H1 (cell line): ENCODE measurements at regions not wholly inside any gene's neighbourhood (a gene's known extent, or its start where the extent isn't known, plus 50 kb on each side); places are given as distances from the start of the nearest gene placed in this dataset.

Source experiments
- CHD2 ChIP-seq: IDR thresholded peaks from 2 replicates; pipeline ENCODE4 v1.6.1; 2012; ENCODE audit warnings: low read length, improper control_type of control experiment
- CREB1 ChIP-seq: IDR thresholded peaks from 2 replicates; pipeline ENCODE4 v1.6.1; 2012; ENCODE audit warnings: inconsistent platforms
- EGR1 ChIP-seq: IDR thresholded peaks from 2 replicates; pipeline ENCODE4 v1.6.1; 2011; ENCODE audit warnings: low read depth, low read length, borderline replicate concordance
- FOSL1 ChIP-seq: IDR thresholded peaks from 2 replicates; pipeline ENCODE4 v1.6.1; 2011; ENCODE audit warnings: mild to moderate bottlenecking, low read depth, low read length, moderate library complexity; ENCODE audit not compliant: insufficient read depth
- RNF2 ChIP-seq: fragments of 200-900, 300-1000 bp; sonication (generic); IDR thresholded peaks from 2 replicates; pipeline ENCODE4 v1.7.1; 2016; ENCODE audit warnings: borderline replicate concordance, low read depth, mild to moderate bottlenecking, antibody characterized with exemption, low read length; ENCODE audit not compliant: poor library complexity, severe bottlenecking; ENCODE audit errors: missing control alignments
- SP1 ChIP-seq: IDR thresholded peaks from 2 replicates; pipeline ENCODE4 v1.6.1; 2011; ENCODE audit warnings: low read depth, low read length
- YY1 ChIP-seq: IDR thresholded peaks from 2 replicates; pipeline ENCODE4 v1.6.1; 2011; ENCODE audit warnings: low read depth, mild to moderate bottlenecking, low read length
- TF ChIP-seq, protein P1 (sequence below): fragments of 300-600 bp; sonication (generic); IDR thresholded peaks from 2 replicates; pipeline ENCODE4 v1.7.1; 2012; ENCODE audit warnings: low read length, moderate library complexity, mild to moderate bottlenecking, inconsistent platforms; ENCODE audit not compliant: insufficient replicate concordance
- TF ChIP-seq, protein P2 (sequence below): IDR thresholded peaks from 2 replicates; pipeline ENCODE4 v1.6.1; 2011; ENCODE audit warnings: low read length, improper control_type of control experiment
- TF ChIP-seq, protein P3 (sequence below): IDR thresholded peaks from 2 replicates; pipeline ENCODE4 v1.6.1; 2012; ENCODE audit warnings: low read length, inconsistent platforms

DNA sequence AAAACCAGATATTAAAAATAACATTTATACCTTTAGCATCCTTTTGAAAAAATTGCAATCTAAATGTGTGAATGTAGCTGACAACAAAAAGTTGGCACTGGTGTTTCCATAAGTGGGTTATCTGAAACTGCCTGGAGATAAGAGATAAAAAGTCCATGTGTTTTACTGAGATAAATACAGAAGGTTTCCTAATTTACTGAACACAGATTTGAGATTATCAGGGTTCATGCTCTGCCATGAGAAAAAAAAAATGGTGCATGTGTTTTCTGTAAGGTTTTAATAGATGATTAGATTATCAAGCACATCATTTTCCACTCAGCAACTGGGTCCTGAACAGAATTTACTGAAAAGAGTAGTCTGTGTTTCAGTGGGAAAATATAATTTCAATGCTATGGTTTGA lies 326.2 kb upstream of the SLIT2 start (continued):
- TF ChIP-seq, protein P1, sequence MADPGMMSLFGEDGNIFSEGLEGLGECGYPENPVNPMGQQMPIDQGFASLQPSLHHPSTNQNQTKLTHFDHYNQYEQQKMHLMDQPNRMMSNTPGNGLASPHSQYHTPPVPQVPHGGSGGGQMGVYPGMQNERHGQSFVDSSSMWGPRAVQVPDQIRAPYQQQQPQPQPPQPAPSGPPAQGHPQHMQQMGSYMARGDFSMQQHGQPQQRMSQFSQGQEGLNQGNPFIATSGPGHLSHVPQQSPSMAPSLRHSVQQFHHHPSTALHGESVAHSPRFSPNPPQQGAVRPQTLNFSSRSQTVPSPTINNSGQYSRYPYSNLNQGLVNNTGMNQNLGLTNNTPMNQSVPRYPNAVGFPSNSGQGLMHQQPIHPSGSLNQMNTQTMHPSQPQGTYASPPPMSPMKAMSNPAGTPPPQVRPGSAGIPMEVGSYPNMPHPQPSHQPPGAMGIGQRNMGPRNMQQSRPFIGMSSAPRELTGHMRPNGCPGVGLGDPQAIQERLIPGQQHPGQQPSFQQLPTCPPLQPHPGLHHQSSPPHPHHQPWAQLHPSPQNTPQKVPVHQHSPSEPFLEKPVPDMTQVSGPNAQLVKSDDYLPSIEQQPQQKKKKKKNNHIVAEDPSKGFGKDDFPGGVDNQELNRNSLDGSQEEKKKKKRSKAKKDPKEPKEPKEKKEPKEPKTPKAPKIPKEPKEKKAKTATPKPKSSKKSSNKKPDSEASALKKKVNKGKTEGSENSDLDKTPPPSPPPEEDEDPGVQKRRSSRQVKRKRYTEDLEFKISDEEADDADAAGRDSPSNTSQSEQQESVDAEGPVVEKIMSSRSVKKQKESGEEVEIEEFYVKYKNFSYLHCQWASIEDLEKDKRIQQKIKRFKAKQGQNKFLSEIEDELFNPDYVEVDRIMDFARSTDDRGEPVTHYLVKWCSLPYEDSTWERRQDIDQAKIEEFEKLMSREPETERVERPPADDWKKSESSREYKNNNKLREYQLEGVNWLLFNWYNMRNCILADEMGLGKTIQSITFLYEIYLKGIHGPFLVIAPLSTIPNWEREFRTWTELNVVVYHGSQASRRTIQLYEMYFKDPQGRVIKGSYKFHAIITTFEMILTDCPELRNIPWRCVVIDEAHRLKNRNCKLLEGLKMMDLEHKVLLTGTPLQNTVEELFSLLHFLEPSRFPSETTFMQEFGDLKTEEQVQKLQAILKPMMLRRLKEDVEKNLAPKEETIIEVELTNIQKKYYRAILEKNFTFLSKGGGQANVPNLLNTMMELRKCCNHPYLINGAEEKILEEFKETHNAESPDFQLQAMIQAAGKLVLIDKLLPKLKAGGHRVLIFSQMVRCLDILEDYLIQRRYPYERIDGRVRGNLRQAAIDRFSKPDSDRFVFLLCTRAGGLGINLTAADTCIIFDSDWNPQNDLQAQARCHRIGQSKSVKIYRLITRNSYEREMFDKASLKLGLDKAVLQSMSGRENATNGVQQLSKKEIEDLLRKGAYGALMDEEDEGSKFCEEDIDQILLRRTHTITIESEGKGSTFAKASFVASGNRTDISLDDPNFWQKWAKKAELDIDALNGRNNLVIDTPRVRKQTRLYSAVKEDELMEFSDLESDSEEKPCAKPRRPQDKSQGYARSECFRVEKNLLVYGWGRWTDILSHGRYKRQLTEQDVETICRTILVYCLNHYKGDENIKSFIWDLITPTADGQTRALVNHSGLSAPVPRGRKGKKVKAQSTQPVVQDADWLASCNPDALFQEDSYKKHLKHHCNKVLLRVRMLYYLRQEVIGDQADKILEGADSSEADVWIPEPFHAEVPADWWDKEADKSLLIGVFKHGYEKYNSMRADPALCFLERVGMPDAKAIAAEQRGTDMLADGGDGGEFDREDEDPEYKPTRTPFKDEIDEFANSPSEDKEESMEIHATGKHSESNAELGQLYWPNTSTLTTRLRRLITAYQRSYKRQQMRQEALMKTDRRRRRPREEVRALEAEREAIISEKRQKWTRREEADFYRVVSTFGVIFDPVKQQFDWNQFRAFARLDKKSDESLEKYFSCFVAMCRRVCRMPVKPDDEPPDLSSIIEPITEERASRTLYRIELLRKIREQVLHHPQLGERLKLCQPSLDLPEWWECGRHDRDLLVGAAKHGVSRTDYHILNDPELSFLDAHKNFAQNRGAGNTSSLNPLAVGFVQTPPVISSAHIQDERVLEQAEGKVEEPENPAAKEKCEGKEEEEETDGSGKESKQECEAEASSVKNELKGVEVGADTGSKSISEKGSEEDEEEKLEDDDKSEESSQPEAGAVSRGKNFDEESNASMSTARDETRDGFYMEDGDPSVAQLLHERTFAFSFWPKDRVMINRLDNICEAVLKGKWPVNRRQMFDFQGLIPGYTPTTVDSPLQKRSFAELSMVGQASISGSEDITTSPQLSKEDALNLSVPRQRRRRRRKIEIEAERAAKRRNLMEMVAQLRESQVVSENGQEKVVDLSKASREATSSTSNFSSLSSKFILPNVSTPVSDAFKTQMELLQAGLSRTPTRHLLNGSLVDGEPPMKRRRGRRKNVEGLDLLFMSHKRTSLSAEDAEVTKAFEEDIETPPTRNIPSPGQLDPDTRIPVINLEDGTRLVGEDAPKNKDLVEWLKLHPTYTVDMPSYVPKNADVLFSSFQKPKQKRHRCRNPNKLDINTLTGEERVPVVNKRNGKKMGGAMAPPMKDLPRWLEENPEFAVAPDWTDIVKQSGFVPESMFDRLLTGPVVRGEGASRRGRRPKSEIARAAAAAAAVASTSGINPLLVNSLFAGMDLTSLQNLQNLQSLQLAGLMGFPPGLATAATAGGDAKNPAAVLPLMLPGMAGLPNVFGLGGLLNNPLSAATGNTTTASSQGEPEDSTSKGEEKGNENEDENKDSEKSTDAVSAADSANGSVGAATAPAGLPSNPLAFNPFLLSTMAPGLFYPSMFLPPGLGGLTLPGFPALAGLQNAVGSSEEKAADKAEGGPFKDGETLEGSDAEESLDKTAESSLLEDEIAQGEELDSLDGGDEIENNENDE = no peak
- no peak for TF ChIP-seq YY1
- TF ChIP-seq, protein P2, sequence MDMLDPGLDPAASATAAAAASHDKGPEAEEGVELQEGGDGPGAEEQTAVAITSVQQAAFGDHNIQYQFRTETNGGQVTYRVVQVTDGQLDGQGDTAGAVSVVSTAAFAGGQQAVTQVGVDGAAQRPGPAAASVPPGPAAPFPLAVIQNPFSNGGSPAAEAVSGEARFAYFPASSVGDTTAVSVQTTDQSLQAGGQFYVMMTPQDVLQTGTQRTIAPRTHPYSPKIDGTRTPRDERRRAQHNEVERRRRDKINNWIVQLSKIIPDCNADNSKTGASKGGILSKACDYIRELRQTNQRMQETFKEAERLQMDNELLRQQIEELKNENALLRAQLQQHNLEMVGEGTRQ = no peak
- TF ChIP-seq, protein P3, sequence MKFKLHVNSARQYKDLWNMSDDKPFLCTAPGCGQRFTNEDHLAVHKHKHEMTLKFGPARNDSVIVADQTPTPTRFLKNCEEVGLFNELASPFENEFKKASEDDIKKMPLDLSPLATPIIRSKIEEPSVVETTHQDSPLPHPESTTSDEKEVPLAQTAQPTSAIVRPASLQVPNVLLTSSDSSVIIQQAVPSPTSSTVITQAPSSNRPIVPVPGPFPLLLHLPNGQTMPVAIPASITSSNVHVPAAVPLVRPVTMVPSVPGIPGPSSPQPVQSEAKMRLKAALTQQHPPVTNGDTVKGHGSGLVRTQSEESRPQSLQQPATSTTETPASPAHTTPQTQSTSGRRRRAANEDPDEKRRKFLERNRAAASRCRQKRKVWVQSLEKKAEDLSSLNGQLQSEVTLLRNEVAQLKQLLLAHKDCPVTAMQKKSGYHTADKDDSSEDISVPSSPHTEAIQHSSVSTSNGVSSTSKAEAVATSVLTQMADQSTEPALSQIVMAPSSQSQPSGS = no peak
- TF ChIP-seq SP1 = no peak
- no peak for TF ChIP-seq FOSL1
- no peak for TF ChIP-seq RNF2
- no peak for TF ChIP-seq CREB1
- TF ChIP-seq EGR1 = no peak
- TF ChIP-seq CHD2 = no peak
